ENCODE measurements at regions not wholly inside any gene's neighbourhood (a gene's known extent, or its start where the extent isn't known, plus 50 kb on each side); places are given as distances from the start of the nearest gene placed in this dataset.

GRCh38 chr5:38660194-38660668 lies 103.8 kb upstream of the LIFR start:
- TF ChIP-seq, protein P1, sequence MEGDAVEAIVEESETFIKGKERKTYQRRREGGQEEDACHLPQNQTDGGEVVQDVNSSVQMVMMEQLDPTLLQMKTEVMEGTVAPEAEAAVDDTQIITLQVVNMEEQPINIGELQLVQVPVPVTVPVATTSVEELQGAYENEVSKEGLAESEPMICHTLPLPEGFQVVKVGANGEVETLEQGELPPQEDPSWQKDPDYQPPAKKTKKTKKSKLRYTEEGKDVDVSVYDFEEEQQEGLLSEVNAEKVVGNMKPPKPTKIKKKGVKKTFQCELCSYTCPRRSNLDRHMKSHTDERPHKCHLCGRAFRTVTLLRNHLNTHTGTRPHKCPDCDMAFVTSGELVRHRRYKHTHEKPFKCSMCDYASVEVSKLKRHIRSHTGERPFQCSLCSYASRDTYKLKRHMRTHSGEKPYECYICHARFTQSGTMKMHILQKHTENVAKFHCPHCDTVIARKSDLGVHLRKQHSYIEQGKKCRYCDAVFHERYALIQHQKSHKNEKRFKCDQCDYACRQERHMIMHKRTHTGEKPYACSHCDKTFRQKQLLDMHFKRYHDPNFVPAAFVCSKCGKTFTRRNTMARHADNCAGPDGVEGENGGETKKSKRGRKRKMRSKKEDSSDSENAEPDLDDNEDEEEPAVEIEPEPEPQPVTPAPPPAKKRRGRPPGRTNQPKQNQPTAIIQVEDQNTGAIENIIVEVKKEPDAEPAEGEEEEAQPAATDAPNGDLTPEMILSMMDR (IDR thresholded peaks at IDR 0.05), result no peak
- Histone ChIP-seq H3K4me1 (peaks cover 0 to 36% (median 21%) of the 10 kb centered on the region in 9 donors), H3K36me3 (no peaks in the 10 kb centered on the region), H3K27ac (peak overlapping the region in 6 of 10 donors; percentile 21 to 70 (median 56)), H3K27me3 (no peaks in the 10 kb centered on the region), H3K4me3 (peak overlapping the region in 4 of 10 donors; percentile 26 to 31 (median 29)), H3K9me3 (no peaks in the 10 kb centered on the region)
- DNase-seq (peak; percentile 18), ATAC-seq (peak; percentile 60 to 94 (median 88))
- 62 to 65% methylated on average over 12 of the region's 12 CpGs for WGBS, 2 donors
- intact Hi-C loops (cut with DNase I), result loop anchor here in 7 of 10 donors (5.0 to 10.0 kb wide), 6 partner anchors 58 to 215 kb away; partner anchors contain the start of gene LIFR (in 3 of the 7)

- H3K4me3 ChIP-seq, result no peak overlapping the region
- H3K4me1 ChIP-seq, result peaks cover 2 to 40% (median 26%) of the 10 kb centered on the region in 9 donors
- intact Hi-C loops (cut with DNase I), result loop anchor here in 8 of 10 donors (2.0 to 10.0 kb wide), 7 partner anchors 60 to 217 kb away; partner anchors contain the start of gene LIFR (in 4 of the 8)
- ATAC-seq (peak in 3 of 8 donors; percentile 33 to 68 (median 36)), DNase-seq (no peak)
- no peaks in the 10 kb centered on the region for H3K36me3 ChIP-seq
- TF ChIP-seq, protein P1 (IDR thresholded peaks at IDR 0.05), result no peak
- no peaks in the 10 kb centered on the region for H3K27me3 ChIP-seq
- peak overlapping the region in 8 of 10 donors; percentile 23 to 58 (median 46) for H3K27ac ChIP-seq
- H3K9me3 ChIP-seq, result no peaks in the 10 kb centered on the region
- 28 to 31% methylated on average over 4 of the region's 4 CpGs for WGBS, 2 donors
These were observed 105.6 kb upstream of the LIFR start for GRCh38 chr5:38662090-38662489.

DNA sequence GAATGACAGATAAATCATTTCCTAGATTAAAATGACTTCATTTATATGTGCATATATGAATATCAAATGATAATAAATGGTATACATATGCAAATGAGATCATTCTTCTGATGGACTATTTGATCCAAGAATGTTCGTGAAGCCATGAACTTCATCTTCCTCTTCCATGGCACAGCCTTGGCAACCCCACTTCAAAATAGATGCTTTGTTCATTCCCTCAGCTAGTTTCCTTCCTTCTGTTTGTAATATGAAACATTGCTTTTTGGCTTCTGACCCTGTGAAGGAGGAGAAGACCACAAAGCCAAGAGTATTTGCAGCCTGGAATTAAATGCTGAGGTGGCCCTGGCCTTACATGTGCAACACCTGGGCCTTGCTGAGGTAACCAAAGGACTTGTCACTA lies 106.8 kb upstream of the LIFR start:
- Histone ChIP-seq H3K4me3 (no peak overlapping the region), H3K27me3 (no peaks in the 10 kb centered on the region), H3K9me3 (no peaks in the 10 kb centered on the region), H3K4me1 (peaks cover 2 to 38% (median 26%) of the 10 kb centered on the region in 9 donors), H3K27ac (peak overlapping the region in 2 of 10 donors; percentile 48 to 58), H3K36me3 (no peaks in the 10 kb centered on the region)
- TF ChIP-seq, protein P1 (IDR thresholded peaks at IDR 0.05), result no peak
- DNase-seq (no peak), ATAC-seq (no peak)
- WGBS, 2 donors, result 50 to 68% methylated on average over 1 of the region's 1 CpG
- intact Hi-C loops (cut with DNase I), result loop anchor here in 8 of 10 donors (2.0 to 10.0 kb wide), 7 partner anchors 61 to 218 kb away; partner anchors contain the start of gene LIFR (in 4 of the 8)

DNA sequence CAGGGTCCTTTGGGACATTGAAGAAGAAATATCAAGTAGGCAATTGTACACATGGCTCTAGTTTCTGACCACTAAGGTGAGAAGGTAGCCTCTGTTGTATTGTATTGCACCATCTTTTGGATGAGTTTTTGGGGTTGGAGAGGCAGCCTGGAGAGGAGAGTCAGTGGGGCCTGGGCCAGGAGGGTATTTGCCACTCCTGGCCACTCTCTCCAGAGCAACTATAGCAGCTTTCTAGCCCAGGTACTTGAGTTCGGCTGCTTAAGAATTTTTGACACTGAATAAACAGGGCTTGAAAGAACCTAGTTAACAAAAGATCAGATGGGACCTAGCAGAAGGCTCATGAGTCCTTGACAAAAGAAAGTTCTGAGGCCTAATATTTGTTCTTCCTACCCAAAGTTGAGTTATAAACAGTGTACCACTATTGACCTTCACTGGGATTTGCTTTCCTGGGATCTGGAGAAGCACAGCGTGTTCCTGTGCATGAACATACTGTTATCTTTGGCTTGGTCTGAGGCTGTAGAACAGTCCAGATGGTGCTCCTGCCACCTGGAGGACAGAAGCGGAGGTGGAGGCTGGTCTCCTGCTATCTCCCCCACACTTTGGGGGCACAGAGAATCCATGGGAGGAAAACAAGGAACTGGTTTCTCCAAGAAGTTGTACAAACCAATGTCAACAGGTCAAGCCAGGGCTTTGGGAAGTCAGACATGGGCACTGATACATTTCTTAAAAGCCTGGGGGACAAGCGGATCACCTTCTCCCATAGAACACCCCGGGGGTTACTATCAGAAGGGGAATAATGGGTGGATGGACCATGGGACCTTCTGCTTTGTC lies 110.4 kb upstream of the LIFR start:
- Histone ChIP-seq H3K4me3 (no peak overlapping the region), H3K4me1 (peaks cover 2 to 30% (median 20%) of the 10 kb centered on the region in 9 donors), H3K36me3 (no peaks in the 10 kb centered on the region), H3K27me3 (no peaks in the 10 kb centered on the region), H3K27ac (peak overlapping the region in 5 of 10 donors; percentile 1 to 42 (median 31)), H3K9me3 (no peaks in the 10 kb centered on the region)
- ATAC-seq (peak; percentile 87 to 97 (median 92)), DNase-seq (peak; percentile 44 to 51)
- 73% methylated on average over 5 of the region's 5 CpGs for WGBS, 2 donors
- TF ChIP-seq, protein P1 (IDR thresholded peaks at IDR 0.05), result peak; percentile 55 to 85 (median 75)
- intact Hi-C loops (cut with DNase I), result loop anchor here in 9 of 10 donors (1.0 to 10.0 kb wide), 9 partner anchors 92 to 226 kb away; no protein-coding TSS in a partner anchor

Measured in heart right ventricle (tissue), 16 donors.